B cell (primary cell): ENCODE measurements at regions not wholly inside any gene's neighbourhood (a gene's known extent, or its start where the extent isn't known, plus 50 kb on each side); places are given as distances from the start of the nearest gene placed in this dataset.

Source experiments
- ATAC-seq: fragments of 200-7000 bp; cut with Tn5 transposase; one replicate; pipeline ENCODE4 v1.10.0; 2021; ENCODE audit warnings: low read depth, mild to moderate bottlenecking, moderate number of reproducible peaks, moderate library complexity
- CTCF ChIA-PET: fragments of 350-600 bp; sonication (Branson Sonifier 250); formaldehyde crosslinking; loops from one replicate; lab custom pipeline; 2021; ENCODE audit warnings: antibody characterized with exemption, inconsistent platforms; lab: Charles Lee
- POLR2A ChIA-PET: fragments of 350-600 bp; sonication (Branson Sonifier 250); formaldehyde crosslinking; loops from one replicate; lab custom pipeline; 2021; ENCODE audit warnings: antibody characterized with exemption; lab: Charles Lee
- DNase-seq: peaks from one replicate; pipeline ENCODE4 v3.0.0; 2013
- H2AFZ ChIP-seq: 2 replicates; pipeline ENCODE4 v1.6.1; 2012; ENCODE audit warnings: mild to moderate bottlenecking, low read depth, low read length; ENCODE audit not compliant: insufficient read depth, poor library complexity, severe bottlenecking
- H3K27ac ChIP-seq, 2 donors: 1 replicate in 1 of 2; 2 replicates in 1 of 2; pipeline ENCODE4 v1.5.1; 2012 to 2013; ENCODE audit warnings: low read length in 2 of 2, mild to moderate bottlenecking in 2 of 2, moderate library complexity in 1 of 2
- H3K27me3 ChIP-seq, 4 experiments: fragments of 200-600 bp in 1 of 4; sonication (generic) in 1 of 4; replicated peaks in 1 of 4; 1 replicate in 2 of 4; 2 replicates in 2 of 4; pipeline versions ENCODE4 v1.6.1 to v1.7.0; 2013 to 2016; ENCODE audit warnings: low read length in 3 of 4, mild to moderate bottlenecking in 2 of 4, mixed read lengths in 1 of 4, moderate library complexity in 1 of 4; ENCODE audit not compliant: insufficient read depth in 4 of 4, control insufficient read depth in 3 of 4; ENCODE audit errors: control extremely low read depth in 1 of 4
- H3K36me3 ChIP-seq, 2 experiments: replicated peaks in 1 of 2; 1 replicate in 1 of 2; 2 replicates in 1 of 2; pipeline versions ENCODE4 v1.6.1 to v1.7.1; 2013; ENCODE audit warnings: low read length in 1 of 2; ENCODE audit not compliant: insufficient read depth in 2 of 2, control insufficient read depth in 1 of 2; ENCODE audit errors: control extremely low read depth in 1 of 2, extremely low read depth in 1 of 2
- H3K4me1 ChIP-seq, 2 donors: fragments of 200-600 bp in 1 of 2; sonication (generic) in 1 of 2; 1 replicate in 1 of 2; 2 replicates in 1 of 2; pipeline versions ENCODE4 v1.5.1 to v1.6.1; 2013 to 2017; ENCODE audit warnings: low read length in 2 of 2; ENCODE audit not compliant: control insufficient read depth in 2 of 2, insufficient read depth in 2 of 2
- H3K4me2 ChIP-seq: replicated peaks from 2 replicates; pipeline ENCODE3; 2012; ENCODE audit warnings: mild to moderate bottlenecking, low read depth, low read length; ENCODE audit not compliant: poor library complexity, severe bottlenecking
- H3K4me3 ChIP-seq, 5 experiments: fragments of 200-600 bp in 1 of 5; sonication (generic) in 1 of 5; 1 replicate in 3 of 5; 2 replicates in 2 of 5; pipeline versions ENCODE4 v1.5.1 to v1.7.0; 2011 to 2016; ENCODE audit warnings: low read length in 4 of 5, mild to moderate bottlenecking in 4 of 5, low read depth in 2 of 5, control low read depth in 1 of 5, moderate library complexity in 1 of 5; ENCODE audit not compliant: insufficient read depth in 1 of 5; ENCODE audit errors: control extremely low read depth in 1 of 5, extremely low read depth in 1 of 5
- H3K79me2 ChIP-seq: fragments of 200-600 bp; sonication (generic); one replicate; pipeline ENCODE4 v1.6.0; 2016; ENCODE audit warnings: low read length; ENCODE audit not compliant: control insufficient read depth, insufficient read depth
- H3K9ac ChIP-seq: fragments of 200-600 bp; sonication (generic); 2 replicates; pipeline ENCODE4 v1.6.1; 2017; ENCODE audit warnings: mild to moderate bottlenecking, low read length, moderate library complexity
- H3K9me3 ChIP-seq, 3 donors: one replicate each; pipeline versions ENCODE4 v1.6.1 to v1.7.1; 2013; ENCODE audit warnings: low read length in 2 of 3; ENCODE audit not compliant: control insufficient read depth in 2 of 3, insufficient read depth in 1 of 3; ENCODE audit errors: control extremely low read depth in 1 of 3
- H4K20me1 ChIP-seq: 2 replicates; pipeline ENCODE4 v1.6.0; 2012; ENCODE audit warnings: mild to moderate bottlenecking, low read length; ENCODE audit not compliant: insufficient read depth, control insufficient read depth, poor library complexity, severe bottlenecking
- H3K27ac Mint-ChIP-seq: one replicate; pipeline ENCODE4 v1.8.0; 2021; ENCODE audit warnings: mixed read lengths
- H3K27me3 Mint-ChIP-seq: one replicate; pipeline ENCODE4 v1.8.0; 2021; ENCODE audit warnings: mixed read lengths
- H3K4me1 Mint-ChIP-seq: one replicate; pipeline ENCODE4 v1.8.0; 2021; ENCODE audit warnings: mixed read lengths
- H3K4me3 Mint-ChIP-seq: one replicate; pipeline ENCODE4 v1.8.0; 2021; ENCODE audit warnings: mixed read lengths
- H3K9me3 Mint-ChIP-seq: one replicate; pipeline ENCODE4 v1.8.0; 2022; ENCODE audit warnings: mixed read lengths; ENCODE audit not compliant: insufficient read depth
- CTCF ChIP-seq: fragments of 200-600 bp; IDR thresholded peaks from one replicate; pipeline ENCODE4 v1.8.0; 2022; ENCODE audit warnings: antibody characterized with exemption, mild to moderate bottlenecking
- EZH2 ChIP-seq: IDR thresholded peaks from 2 replicates; pipeline ENCODE4 v1.6.1; 2012; ENCODE audit warnings: borderline replicate concordance, low read depth, mild to moderate bottlenecking, moderate library complexity, low read length; ENCODE audit not compliant: insufficient read depth, poor library complexity, severe bottlenecking
- WGBS: methylation state at CpG from one replicate; pipeline ENCODE4 v1.1.5; 2013; ENCODE audit warnings: missing lambda C conversion rate; ENCODE audit not compliant: insufficient coverage; 5-methylcytosine and 5-hydroxymethylcytosine counted together
- intact Hi-C: fragments of 100-400 bp; cut with micrococcal nuclease; formaldehyde crosslinking; loops from one replicate; pipeline ENCODE4 v1.10.0; 2022

DNA sequence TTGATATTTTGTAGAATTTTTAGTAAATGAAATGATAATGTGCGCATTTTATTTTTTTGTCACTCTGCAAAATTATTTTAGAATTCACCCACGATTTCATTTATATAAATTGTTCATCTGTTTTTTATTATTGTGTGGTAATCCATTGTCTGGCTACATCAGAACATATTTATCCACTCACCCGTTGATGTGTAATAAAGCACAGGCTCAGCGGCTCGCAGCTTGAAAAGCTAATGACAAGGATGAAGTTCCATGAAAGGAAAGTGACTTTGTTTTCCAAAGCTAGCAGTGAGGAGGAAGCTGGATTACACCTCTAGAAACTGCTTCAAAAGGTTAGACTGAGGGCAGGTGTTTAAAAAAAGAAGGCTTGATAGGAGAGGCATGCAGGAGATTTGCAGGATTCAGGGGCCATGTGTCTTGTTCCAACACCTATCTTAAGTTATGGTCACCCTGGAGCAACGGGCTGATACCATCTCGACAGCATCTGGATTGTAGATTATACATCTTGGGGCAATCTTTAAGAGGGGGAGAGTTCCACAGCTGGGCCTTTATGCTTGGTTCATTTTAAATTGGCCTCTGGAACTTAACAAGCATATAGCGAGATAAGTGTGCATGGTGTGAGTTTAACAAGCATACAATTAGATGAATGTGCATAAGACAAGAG, 194.1 kb downstream of the TMTC3 start:
- ChIA-PET CTCF (no interaction called here), POLR2A (no interaction called here)
- no peaks in the 10 kb centered on the region for H3K27me3 Mint-ChIP-seq
- intact Hi-C loops = no loop called here
- TF ChIP-seq CTCF (no peak), EZH2 (no peak)
- H3K9me3 ChIP-seq = no peaks in the 10 kb centered on the region
- ATAC-seq (no peak), DNase-seq (no peak)
- H3K4me3 Mint-ChIP-seq = no peak overlapping the region
- H4K20me1 ChIP-seq = no peaks in the 10 kb centered on the region
- H3K27ac Mint-ChIP-seq = no peak overlapping the region
- H3K4me1 Mint-ChIP-seq = no peaks in the 10 kb centered on the region
- no peak overlapping the region for H3K9ac ChIP-seq
- no peaks in the 10 kb centered on the region for H3K27me3 ChIP-seq
- H3K27ac ChIP-seq = no peak overlapping the region
- H2AFZ ChIP-seq = no peak overlapping the region
- H3K4me3 ChIP-seq = no peak overlapping the region
- 56% methylated on average over 3 of the region's 8 CpGs for WGBS
- no peaks in the 10 kb centered on the region for H3K79me2 ChIP-seq
- H3K4me2 ChIP-seq = no peak overlapping the region
- no peaks in the 10 kb centered on the region for H3K9me3 Mint-ChIP-seq
- H3K4me1 ChIP-seq = no peaks in the 10 kb centered on the region
- H3K36me3 ChIP-seq = no peaks in the 10 kb centered on the region

GRCh38 chr12:88338486-88338885, 196.4 kb downstream of the TMTC3 start:
- TF ChIP-seq CTCF (no peak), EZH2 (no peak)
- 80% methylated on average over 1 of the region's 1 CpG for WGBS
- Histone ChIP-seq H3K4me3 (no peak overlapping the region), H3K36me3 (no peaks in the 10 kb centered on the region), H3K79me2 (no peaks in the 10 kb centered on the region), H3K9me3 (no peaks in the 10 kb centered on the region), H3K27ac (no peak overlapping the region), H4K20me1 (no peaks in the 10 kb centered on the region), H2AFZ (no peak overlapping the region), H3K9ac (no peak overlapping the region), H3K27me3 (no peaks in the 10 kb centered on the region), H3K4me1 (no peaks in the 10 kb centered on the region), H3K4me2 (no peak overlapping the region)
- H3K9me3 Mint-ChIP-seq = no peaks in the 10 kb centered on the region
- no peak overlapping the region for H3K4me3 Mint-ChIP-seq
- ATAC-seq (no peak), DNase-seq (no peak)
- no peaks in the 10 kb centered on the region for H3K27me3 Mint-ChIP-seq
- no peak overlapping the region for H3K27ac Mint-ChIP-seq
- intact Hi-C loops = no loop called here
- POLR2A ChIA-PET = no interaction called here
- H3K4me1 Mint-ChIP-seq = no peaks in the 10 kb centered on the region
- CTCF ChIA-PET = no interaction called here
